Inflammatory macrophage (primary cell): ENCODE measurements at regions not wholly inside any gene's neighbourhood (a gene's known extent, or its start where the extent isn't known, plus 50 kb on each side); places are given as distances from the start of the nearest gene placed in this dataset.
"Not testable (repeated sequence)": the region's sequence is repeated elsewhere in the genome, so short reads cannot be mapped to it uniquely, and the experiment has no call there.

Source experiments
- DNase-seq, 2 donors: peaks; one replicate each; pipeline ENCODE4 v3.0.0-alpha.2; 2020 to 2022

DNA sequence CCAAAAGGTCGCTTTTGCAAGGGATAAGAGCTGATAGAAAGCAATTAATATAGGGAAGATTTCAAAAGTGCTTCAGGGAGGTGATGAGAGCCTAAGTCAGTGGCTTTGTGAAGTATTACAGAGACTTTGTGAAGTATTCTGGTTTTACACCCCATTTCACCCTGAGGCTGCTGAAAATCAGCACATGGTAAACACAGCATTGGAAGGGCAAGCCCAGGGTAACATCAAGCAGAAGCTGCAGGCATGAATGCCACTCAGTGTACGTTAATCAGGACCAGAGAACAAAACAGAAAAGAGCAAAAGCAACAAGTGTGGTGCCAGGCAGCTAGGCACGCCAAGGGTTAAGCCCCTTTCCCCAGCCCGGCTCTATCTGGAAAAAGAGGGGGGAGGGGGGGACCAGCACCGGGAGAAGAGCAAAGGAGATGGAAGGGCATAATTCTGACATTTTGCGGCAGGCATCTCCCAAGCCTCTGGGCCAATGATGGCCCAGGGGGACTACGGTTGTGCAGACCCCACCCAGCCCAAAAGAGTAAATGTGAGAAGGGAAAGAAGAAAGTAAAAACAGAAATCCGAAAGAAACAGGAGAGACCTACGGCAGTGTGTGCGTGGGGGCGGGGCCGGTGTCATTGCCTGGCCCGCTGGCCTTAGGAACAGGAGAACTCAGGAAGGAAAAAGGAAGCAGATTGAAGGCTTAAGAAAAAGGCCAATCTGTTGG is 58.9 kb downstream of the DHRS2 start:
- peak in 1 of 2 donors; percentile 14 for DNase-seq

DNA sequence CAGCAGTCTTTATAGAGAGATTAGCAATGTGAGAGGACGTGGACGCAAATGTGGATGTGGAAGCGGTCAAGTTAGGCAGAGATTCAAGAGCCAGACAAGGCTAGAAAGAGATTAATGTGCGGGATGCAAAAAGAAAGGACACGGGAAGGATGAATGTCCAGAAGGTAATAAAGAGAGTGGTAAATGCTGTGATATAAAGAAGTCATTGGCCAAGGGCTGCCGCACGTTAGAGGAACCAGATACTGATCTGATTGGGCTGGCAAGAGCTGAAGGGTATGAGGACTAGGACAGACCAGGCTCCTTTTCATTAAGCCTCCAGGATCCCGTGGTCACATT is 59.5 kb downstream of the DHRS2 start:
- DNase-seq, result no peak

DNA sequence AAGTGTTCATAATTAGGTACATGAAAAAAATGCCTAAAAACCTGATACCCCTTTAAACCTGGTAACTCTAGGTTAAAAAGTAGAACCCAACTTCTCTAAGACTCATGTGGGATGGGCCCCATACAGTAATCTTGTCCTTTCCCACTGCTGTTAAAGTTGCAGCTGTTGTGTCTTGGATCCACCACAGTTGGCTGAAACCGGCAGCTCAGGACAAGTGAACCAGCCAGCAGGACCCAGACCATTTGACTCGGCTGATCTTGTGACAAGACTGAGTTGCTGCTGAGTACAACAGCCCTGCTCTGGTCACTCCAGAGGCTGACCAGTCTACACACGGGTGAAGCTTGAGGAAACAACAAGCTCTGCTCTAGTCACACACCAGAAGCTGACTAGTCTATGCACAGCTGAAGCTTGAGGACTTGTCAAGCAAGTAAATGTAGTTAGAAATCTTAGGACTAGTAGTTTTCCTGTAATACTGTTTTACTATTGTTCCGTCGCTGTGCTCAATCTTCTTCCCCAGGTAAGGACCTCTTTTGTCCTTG is 60.6 kb downstream of the DHRS2 start:
- no peak for DNase-seq

DNA sequence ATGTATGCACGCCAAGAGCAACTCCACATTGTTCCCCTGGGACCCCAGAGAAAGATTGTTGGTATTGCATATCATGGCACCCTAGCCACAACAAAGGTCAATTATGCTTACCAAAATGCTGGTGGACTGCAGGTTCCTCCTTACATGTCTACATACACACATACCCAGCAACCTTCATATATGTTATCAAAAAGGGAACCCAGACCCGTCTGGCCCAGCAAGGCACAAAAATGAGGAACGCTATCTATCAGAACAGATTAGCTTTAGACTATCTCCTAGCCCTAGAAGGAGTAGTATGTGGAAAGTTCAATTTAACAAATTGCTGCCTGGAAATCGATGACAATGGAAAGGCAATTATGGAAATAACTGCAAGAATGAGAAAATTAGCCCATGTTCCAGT is 61.5 kb downstream of the DHRS2 start:
- DNase-seq, result peak; percentile 29 to 33

DNA sequence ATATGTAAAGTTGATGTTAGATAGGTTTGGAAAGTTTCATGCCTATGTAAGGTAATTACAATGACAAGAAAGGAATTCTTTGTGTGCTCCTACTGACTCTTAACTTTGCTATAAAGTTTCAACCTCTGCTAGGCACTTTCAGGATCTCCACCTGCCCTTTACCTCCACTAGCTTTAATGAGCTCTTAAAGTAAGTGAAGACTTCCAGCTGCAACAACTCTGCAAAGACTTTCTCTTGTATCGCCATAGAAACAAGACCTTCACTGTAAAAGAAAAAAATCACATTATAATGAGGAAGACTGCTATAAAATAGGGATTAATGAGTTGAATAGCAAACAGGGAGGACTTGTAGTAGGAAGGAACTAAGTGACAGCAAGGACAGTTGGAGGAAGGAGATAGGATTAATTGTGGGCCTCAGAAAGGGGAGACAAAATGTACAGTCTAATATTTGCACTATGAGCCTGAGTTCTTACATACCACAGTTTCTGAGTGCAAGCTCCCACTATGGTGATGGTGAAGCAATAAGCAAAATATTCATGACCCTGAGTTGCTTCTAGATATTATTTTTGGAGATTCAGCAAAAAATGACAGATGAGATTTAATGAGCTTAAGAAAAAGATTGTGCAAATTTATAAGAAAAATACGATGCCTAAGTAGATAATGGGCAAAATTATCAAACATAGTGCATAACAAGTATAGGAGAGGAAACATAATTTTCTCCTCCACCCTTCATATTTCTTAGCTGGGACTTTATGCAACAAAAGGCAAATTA is 66.7 kb downstream of the DHRS2 start:
- DNase-seq, result no peak

DNA sequence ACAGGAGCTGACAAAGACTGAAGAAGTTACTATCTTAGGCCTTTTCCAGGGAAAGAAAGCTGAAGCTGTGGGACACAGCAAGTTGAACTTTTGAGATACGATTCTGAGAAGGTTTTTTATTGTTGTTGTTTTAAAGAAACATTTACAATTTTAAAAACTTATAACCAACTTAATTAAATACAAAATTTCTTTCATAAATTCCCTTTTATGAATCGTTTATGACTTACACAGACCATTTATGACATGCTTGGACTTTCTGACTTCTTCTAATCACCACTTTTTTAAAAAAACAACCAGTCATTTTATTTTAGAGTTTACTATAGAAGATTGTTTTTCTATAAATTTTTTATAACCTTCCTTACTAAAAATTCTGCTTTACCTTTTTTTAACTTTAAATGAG is 68.7 kb downstream of the DHRS2 start:
- DNase-seq, result no peak

DNA sequence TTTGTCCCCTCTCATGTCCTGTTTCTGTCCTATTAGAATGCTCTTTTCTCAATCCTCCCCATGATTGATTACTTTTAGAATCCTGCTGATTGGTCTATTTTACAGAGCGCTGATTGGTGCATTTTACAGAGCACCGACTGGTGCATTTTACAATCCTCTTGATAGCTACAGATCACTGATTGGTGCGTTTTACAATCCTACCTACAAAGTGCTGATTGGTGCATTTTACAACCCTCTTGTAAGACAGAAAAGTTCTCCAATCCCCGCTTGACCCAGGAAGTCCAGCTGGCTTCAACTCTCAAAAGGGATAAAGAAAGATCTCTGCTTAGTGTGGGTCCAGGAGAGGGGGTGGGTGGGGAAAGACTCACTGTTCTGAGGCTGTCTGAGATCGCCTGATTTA is 71.3 kb downstream of the DHRS2 start:
- no peak for DNase-seq

DNA sequence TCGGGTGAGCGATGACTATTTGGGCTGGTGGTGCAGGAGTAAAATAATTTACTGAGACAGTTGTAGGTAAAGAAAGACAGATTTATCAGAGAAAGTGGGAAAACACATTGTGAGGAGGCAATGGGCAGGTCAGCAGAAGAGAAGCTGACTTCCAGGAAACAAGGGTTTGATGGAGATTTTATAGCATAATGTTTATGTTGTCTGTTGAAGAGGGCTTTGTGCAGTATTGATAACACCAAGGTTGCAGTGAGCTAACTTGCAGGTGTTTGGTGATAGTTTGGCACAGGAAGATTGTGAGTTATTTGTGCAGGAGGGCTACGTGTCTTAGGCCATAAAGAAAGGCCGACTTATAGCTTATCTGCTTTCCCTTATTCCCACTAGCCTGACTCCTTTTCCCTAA is 72.2 kb downstream of the DHRS2 start:
- no peak for DNase-seq

DNA sequence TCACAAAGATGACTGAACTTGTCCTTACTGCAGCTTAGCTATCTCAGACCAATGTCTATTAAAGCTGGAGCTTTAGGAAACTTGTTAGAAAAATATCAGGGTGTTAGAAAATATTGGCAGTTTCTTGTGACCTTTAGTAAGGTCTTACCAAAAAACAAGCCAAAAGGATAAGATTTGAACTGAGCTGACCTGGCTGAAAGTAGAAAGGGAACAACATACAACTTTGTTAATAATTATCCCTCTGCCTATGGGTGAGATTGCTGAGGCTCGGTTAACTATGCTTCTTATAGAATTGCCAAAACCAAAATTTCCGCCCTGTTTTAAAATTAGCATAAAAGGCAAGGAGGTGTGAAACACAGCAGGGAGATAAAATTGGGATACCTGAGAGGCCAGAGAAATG is 73.8 kb downstream of the DHRS2 start:
- DNase-seq, result no peak

DNA sequence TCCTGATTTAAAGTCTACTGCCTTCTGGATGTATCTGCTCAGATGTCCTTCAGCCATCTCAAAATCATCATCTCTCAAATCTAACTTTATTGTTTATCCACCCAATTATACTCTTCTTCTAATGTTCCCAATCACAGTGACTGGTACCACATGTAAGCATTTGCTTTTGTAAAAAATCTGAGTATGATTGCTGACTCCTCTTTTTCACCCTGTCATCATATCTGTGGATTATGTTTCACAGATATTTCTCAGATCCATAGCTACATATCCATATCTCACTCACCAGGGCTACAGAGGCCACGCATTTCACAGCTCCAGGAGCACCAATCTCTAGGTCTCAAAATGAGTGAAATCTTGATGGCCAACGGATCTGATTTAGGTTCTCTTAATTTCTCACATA is 76.1 kb downstream of the DHRS2 start:
- no peak for DNase-seq

DNA sequence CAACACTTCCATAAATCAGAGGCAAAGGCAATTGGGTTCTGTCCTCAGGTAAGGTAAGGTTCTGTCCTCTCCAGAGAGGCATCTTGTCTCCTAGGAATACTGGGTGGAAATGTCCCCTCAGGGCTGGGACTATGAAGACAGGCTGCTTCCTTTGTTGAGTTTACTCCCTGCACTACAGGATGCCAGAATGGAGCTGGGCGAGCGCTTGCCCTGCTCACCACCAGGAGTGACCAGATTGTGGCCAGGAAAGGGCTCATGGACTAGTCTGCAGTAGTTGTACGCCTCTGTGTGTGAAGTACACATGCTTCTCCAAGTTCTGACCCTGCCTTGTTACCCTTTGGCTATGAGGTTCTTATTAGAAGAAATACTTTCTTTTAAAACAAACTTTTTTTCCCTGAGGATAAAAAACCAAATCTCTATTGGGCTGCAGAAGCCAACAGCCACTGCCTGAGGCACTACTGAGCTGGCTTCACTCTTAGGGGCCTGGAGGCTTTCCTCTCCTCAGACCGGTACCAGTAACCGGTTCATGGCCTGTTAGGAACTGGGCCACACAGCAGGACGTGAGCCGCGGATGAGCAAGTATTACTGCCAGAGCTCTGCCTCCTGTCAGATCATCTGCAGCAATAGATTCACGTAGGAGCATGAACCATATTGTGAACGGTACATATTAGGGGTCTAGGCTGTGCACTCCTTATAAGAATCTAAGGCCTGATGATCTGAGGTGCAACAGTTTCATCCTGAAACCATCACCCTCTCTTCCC is 83.2 kb downstream of the DHRS2 start:
- DNase-seq, result no peak

DNA sequence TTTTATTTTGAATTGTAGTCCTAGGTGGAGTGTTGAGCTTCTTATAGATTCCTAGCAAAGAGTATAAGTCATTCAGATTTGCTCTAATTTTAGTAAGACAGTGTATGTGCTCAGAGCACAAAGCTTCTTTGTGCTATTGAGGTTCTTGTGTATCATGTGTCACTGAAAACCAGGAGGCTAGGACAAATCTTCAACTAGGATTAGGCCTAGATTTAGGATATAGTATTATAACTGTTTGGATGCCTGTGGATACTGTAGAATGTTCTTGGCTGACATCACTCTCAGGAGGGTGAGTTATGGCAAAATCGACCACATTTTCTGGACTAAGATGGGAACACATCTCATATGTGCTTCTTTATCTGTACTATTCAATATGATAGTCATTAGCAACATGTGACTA is 86.5 kb downstream of the DHRS2 start:
- DNase-seq, result no peak

DNA sequence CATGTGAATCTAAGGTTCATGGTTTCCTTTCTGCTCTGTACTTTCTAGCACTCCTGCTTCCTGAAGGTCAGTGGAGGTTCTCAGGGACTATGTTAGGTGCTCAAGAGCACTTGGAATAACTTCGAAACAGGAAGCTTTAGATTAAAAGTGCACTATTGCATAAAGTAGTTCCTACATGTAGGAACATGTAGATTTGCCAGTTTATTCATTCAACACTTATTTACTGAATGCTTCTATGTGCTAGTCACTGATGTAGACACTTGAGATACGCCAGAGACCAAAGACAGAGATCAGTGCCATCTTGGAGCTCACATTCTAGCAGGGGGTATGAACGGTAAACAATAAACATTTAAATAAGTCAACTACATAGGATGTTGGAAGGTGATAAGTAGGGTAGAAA is 87.7 kb downstream of the DHRS2 start:
- DNase-seq, result no peak

DNA sequence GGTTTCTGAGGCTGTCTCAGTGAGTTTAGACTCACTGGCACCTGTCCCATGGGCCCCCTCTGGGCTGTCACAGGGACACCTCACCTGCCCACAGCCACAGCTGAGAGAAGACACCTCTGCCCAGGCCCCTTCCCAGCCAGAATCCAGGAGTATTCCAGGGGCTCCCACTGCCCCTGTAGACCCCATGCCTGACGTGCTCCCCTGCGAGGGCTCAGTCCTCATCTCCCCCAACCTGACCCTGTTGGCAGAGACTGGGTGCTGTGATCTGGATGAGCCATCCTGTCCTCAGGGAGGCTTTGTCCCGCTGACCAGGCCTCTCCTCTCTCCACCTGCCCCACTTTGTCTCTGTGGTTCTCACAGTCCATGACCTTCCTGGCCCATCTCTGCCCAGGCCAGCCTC is 89.4 kb downstream of the DHRS2 start:
- DNase-seq, result no peak

DNA sequence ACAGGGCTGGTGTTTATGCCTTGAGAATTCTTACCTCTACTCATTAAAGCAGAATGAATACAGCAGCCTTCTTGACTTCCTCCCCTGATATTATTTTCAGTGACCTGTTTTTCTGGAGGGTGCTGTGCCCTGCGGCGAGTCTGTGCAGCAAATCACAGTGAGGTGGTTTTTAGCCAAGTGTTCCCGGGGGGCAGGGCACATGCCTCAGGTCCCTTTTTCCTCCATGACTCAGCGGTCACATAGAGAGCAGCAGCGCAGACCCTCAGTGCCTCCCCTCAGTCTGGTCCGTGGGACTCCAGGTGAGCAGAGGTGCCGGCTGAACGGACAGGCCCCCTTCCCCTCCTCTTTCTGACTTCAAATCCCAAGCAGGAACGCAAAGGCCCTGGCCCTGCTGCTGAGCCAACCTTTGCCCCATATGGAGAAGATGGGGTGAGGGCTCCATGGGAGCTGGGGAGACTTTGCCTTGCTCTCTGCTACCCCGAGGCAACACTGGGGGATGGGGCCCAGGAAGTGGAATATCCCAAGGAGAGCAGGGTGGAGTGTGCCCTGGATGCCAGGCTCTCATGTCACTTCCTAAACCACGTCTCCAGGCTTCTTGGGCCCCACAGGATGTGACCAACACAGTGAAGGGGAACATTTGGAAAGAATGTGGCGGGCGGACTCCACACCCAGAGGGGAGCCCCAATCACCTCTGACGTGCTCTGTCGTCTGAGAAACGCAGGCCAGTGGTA is 90.0 kb downstream of the DHRS2 start:
- no peak for DNase-seq

DNA sequence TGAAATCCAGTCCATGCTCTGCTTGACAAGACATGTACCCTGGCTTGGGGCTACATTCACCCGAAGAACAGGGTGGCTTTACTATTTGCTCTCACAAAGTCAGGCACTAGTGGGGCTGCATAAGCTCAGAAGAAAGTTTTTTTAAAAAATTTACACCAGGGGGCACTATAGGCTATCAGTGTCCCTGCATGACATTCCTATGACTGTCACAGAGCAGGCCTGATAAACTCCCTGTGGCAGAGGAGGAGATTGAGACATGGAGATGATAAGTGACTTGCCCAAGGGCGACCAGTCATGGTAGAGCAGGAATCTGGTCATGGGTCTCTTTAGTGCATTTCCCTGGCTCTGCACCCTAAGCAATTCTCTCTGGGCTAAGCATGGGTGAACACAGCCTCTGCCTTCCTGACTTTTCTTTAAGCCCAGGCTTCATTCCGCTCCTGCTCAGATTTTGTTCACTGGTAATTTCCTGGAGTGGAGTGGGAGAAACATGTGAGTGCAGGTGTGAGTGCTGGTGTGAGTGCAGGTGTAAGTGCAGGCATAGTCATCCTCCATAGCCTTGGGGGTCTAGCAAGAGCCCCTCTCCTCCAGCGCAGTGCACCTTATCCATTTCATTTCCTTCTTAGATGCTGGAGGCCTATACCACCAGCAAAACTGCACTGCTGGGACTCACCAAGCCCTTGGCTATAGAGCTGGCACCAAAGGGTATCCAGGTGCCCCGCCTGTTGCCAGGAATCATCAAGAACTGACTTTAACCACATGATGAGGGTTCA is 91.6 kb downstream of the DHRS2 start:
- DNase-seq, result peak; percentile 53 to 74

DNA sequence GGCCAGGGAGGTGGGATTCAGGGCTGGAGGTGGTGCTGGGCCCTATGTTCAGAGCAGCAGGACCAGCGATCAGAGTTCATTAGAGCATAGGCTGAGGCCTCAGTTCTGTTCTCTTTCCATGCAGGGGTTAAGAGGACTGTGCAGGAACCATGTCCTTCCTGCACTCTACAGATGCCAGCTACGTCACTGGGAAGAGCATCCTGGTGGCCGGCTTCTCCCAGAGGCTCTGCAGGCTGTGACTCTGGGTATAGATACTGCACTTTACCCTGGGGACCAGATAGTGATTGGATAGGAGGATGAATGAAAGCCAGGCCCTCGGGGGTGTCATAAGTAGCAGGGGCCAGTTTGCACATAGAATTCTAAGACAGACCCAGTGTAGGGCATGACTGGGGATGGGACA is 92.6 kb downstream of the DHRS2 start:
- no peak for DNase-seq

DNA sequence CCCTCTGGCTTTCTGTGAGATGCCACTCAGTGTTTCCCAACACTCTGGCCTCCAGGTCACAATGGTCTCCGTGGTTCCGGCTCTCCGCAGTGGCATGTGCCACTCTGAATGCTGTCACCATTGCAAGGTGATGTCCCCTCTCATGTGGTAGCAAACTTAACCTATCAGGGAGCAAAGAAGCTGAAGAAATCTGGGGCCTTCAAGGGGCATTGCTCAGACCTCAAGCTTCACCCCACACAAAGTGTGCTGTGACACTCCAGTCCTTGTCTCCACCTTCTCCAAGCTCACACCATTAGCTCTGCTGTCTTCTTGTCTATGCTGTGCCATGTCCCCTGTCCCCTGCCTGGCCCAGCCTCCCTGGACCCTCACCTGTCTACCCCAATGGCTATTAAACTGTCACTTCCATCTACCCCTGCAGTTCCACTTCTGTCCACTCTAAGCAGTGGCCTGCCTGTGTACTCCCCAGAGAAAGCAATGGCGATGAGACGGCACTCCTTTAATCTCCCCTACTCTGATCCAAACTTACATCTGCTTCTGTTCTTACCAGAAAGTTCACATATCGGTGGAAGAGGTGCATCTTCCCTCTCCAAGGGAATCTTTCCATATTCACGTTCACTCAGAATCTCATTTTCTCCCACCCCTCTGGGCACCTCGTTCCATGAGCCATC is 93.7 kb downstream of the DHRS2 start:
- DNase-seq, result no peak

DNA sequence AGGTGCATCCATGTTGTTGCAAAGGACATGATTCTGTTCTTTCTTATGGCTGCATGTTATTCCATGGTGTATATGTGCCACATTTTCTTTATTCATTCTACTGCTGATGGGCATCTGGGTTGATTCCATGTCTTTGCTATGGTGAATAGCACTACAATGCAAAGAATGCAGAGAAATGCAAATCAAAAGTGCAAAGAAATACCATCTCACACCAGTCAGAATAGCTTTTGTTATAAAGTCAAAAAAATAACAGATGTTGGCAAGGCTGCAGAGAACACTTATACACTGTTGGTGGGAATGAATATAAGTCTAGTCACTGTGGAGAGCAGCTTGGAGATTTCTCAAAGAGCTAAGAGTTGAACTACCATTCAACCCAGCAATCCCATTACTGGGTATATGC is 99.2 kb downstream of the DHRS2 start:
- no peak for DNase-seq

DNA sequence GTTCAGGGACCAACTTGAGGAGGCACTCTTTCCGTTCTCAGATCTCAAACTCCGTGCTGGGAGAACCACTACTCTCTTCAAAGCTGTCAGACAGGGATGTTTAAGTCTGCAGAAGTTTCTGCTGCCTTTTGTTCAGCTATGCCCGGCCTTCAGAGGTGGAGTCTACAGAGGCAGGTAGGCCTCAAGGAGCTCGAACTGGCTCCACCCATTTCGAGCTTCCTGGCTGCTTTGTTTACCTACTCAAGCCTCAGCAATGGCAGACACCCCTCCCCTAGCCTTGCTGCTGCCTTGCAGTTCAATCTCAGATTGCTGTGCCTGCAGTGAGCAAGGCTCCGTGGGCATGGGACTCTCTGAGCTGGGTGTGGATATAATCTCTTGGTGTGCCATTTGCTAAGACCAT is 108.2 kb downstream of the DHRS2 start:
- not testable (repeated sequence) for DNase-seq

DNA sequence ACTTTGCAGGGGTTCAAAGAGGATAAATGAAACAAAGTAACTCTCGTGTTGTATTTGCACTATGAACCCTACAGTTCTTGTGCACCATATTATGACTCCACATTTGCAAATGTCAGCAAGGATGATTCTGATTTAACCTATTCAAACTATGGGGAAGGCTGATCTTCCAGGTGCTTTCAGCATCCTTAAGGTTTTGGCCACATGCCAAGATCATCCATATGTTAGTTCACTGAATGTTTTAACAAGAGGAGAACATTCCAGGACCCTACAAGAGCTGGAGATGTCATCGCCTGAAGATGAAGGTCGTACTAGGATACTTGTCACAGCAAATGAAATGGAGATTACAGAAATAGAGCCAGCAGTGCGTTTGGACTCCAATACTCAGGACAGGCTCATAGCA is 114.2 kb downstream of the DHRS2 start:
- no peak for DNase-seq

DNA sequence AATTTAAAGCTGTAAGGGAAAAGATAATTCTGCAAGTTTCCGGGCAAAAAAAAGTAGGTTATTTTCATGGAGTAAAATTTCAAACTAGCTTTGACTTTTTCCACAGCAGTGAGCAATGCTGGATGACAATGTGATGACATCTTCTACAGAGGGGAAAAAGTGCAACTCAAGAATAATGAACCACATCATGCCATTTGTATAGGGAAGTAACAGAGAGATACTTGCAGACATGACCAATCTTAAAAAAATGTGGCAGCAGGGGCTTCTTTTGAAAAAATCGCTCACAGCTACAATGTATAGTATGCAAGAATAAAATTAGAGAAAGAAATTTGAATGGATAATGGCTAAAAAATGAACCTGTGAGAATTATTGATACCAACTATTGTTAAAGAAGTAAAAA is 115.5 kb downstream of the DHRS2 start:
- no peak for DNase-seq
